Breast epithelium (tissue), 3 donors: ENCODE measurements at regions not wholly inside any gene's neighbourhood (a gene's known extent, or its start where the extent isn't known, plus 50 kb on each side); places are given as distances from the start of the nearest gene placed in this dataset.

Experiments used
- POLR2A ChIP-seq: fragments of 450-650 bp; IDR thresholded peaks from one replicate; pipeline ENCODE4 v1.6.1; 2016; ENCODE audit warnings: antibody characterized with exemption, mild to moderate bottlenecking, moderate library complexity
- TF ChIP-seq, protein P1 (sequence below), 3 donors: fragments of 450-650 bp; IDR thresholded peaks; one replicate each; pipeline ENCODE4 v1.5.1; 2016 to 2017; ENCODE audit warnings: antibody characterized with exemption in 3 of 3, mild to moderate bottlenecking in 3 of 3, moderate library complexity in 3 of 3

DNA sequence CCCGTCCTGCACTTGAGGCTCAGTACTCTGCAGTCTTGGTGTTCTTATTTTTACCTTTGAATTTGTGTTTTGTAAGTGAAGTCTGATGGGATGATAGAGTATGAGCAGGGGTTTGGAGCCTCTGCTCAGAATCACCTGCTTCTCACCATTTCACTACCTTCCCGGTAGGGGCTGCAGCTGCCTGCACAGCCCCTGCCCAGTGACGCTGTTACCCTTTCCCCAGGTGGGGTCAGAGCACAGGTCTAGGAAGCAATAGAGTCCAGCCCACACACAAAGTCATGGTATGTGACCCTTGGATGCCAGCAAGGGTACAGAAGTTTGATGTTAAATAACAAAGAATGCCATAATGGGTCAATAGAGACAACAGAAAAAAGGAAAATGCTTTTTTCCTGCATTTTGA lies 101.8 kb upstream of the TCF21 start:
- TF ChIP-seq POLR2A: no peak
- TF ChIP-seq, protein P1, sequence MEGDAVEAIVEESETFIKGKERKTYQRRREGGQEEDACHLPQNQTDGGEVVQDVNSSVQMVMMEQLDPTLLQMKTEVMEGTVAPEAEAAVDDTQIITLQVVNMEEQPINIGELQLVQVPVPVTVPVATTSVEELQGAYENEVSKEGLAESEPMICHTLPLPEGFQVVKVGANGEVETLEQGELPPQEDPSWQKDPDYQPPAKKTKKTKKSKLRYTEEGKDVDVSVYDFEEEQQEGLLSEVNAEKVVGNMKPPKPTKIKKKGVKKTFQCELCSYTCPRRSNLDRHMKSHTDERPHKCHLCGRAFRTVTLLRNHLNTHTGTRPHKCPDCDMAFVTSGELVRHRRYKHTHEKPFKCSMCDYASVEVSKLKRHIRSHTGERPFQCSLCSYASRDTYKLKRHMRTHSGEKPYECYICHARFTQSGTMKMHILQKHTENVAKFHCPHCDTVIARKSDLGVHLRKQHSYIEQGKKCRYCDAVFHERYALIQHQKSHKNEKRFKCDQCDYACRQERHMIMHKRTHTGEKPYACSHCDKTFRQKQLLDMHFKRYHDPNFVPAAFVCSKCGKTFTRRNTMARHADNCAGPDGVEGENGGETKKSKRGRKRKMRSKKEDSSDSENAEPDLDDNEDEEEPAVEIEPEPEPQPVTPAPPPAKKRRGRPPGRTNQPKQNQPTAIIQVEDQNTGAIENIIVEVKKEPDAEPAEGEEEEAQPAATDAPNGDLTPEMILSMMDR (IDR thresholded peaks at IDR 0.05): no peak
